Liver (tissue), 3 donors: ENCODE measurements at regions not wholly inside any gene's neighbourhood (a gene's known extent, or its start where the extent isn't known, plus 50 kb on each side); places are given as distances from the start of the nearest gene placed in this dataset.

Source experiments
- CTCF ChIP-seq: fragments of 150-350 bp; IDR thresholded peaks from 2 replicates; pipeline ENCODE4 v1.5.1; 2017; ENCODE audit warnings: improper control_type of control experiment, low read depth, low read length; ENCODE audit not compliant: missing input control
- FOXA1 ChIP-seq: IDR thresholded peaks from 2 replicates; pipeline ENCODE4 v1.6.1; 2016; ENCODE audit warnings: antibody characterized with exemption
- GABPA ChIP-seq, 2 donors: IDR thresholded peaks in 1 of 2; conservative IDR thresholded peaks in 1 of 2; 2 replicates each; pipeline ENCODE4 v1.6.1; 2016; ENCODE audit warnings: antibody characterized with exemption in 2 of 2, mild to moderate bottlenecking in 1 of 2, moderate library complexity in 1 of 2
- RAD21 ChIP-seq, 2 donors: IDR thresholded peaks; 2 replicates each; pipeline ENCODE4 v1.6.1; 2016; ENCODE audit warnings: antibody characterized with exemption in 2 of 2, mild to moderate bottlenecking in 2 of 2
- SP1 ChIP-seq: IDR thresholded peaks from 2 replicates; pipeline ENCODE4 v1.6.1; 2018; ENCODE audit warnings: antibody characterized with exemption, mild to moderate bottlenecking
- TAF1 ChIP-seq: conservative IDR thresholded peaks from 2 replicates; pipeline ENCODE4 v1.6.1; 2016; ENCODE audit warnings: antibody characterized with exemption, mild to moderate bottlenecking
- TF ChIP-seq, protein P1 (sequence below): IDR thresholded peaks from 2 replicates; pipeline ENCODE4 v1.6.1; 2016; ENCODE audit warnings: antibody characterized with exemption, mild to moderate bottlenecking
- donor health status: healthy.
- donor health status: healthy.

DNA sequence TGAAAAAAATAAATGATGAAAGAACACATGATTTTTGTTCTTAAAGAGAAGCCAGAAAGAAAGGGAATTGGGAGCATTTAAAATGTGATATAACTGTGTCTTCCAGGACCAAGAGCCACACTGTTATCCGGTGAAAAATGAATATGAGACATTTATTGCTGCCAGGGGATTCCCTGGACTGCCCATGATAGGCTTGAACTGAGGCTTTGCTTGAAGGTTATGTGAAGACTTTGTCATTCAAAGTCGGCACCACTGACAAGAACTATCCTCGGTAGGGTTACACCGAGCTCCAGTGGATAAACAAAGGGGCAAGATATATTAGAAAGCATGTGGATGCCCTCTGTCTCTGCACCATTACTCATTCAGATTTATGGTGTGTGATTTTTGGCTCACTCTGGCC is 125.4 kb upstream of the MINDY3 start:
- no peak for TF ChIP-seq TAF1
- no peak for TF ChIP-seq CTCF
- TF ChIP-seq, protein P1, sequence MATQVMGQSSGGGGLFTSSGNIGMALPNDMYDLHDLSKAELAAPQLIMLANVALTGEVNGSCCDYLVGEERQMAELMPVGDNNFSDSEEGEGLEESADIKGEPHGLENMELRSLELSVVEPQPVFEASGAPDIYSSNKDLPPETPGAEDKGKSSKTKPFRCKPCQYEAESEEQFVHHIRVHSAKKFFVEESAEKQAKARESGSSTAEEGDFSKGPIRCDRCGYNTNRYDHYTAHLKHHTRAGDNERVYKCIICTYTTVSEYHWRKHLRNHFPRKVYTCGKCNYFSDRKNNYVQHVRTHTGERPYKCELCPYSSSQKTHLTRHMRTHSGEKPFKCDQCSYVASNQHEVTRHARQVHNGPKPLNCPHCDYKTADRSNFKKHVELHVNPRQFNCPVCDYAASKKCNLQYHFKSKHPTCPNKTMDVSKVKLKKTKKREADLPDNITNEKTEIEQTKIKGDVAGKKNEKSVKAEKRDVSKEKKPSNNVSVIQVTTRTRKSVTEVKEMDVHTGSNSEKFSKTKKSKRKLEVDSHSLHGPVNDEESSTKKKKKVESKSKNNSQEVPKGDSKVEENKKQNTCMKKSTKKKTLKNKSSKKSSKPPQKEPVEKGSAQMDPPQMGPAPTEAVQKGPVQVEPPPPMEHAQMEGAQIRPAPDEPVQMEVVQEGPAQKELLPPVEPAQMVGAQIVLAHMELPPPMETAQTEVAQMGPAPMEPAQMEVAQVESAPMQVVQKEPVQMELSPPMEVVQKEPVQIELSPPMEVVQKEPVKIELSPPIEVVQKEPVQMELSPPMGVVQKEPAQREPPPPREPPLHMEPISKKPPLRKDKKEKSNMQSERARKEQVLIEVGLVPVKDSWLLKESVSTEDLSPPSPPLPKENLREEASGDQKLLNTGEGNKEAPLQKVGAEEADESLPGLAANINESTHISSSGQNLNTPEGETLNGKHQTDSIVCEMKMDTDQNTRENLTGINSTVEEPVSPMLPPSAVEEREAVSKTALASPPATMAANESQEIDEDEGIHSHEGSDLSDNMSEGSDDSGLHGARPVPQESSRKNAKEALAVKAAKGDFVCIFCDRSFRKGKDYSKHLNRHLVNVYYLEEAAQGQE: no peak
- no peak for TF ChIP-seq RAD21 (IDR thresholded peaks at IDR 0.05)
- TF ChIP-seq SP1: no peak
- TF ChIP-seq FOXA1: no peak
- no peak for TF ChIP-seq GABPA (IDR thresholded peaks at IDR 0.05 in 1 of 2, conservative IDR thresholded peaks at IDR 0.05 in 1 of 2)
